SU-DHL-6 (cell line): ENCODE measurements at regions not wholly inside any gene's neighbourhood (a gene's known extent, or its start where the extent isn't known, plus 50 kb on each side); places are given as distances from the start of the nearest gene placed in this dataset.

Experiments
- EZH2phosphoT487 ChIP-seq: fragments of 200-600 bp; sonication (generic), shearing (Covaris generic); conservative IDR thresholded peaks from 2 replicates; pipeline ENCODE4 v1.6.1; 2018; ENCODE audit warnings: mild to moderate bottlenecking, antibody characterized with exemption, low read length, moderate library complexity, mixed read lengths
- TF ChIP-seq, protein P1 (sequence below): fragments of 200-600 bp; sonication (generic); IDR thresholded peaks from one replicate; pipeline ENCODE4 v1.5.1; 2017; ENCODE audit warnings: antibody characterized with exemption, mild to moderate bottlenecking, low read length, moderate library complexity; ENCODE audit not compliant: insufficient read depth, poor library complexity, severe bottlenecking

DNA sequence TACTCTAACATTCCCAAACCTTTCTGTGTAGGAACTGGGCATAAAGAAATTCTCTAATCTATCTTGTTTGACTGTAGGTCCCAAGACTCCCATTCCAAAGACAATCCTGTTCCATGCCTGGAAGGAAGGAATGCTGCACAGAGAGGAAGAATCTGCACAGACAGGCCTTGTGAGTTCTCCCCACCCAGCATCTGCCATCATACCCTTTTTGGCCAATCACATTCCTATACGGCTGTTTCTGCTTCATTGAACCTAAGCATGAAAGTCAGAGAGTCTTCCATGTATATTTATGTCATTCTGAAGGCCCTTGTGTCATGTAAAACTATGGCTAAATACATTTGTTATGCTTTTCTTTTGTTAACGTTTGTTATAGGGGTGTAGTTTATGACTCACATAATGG is 667.7 kb upstream of the IGFBP7 start:
- TF ChIP-seq, protein P1, sequence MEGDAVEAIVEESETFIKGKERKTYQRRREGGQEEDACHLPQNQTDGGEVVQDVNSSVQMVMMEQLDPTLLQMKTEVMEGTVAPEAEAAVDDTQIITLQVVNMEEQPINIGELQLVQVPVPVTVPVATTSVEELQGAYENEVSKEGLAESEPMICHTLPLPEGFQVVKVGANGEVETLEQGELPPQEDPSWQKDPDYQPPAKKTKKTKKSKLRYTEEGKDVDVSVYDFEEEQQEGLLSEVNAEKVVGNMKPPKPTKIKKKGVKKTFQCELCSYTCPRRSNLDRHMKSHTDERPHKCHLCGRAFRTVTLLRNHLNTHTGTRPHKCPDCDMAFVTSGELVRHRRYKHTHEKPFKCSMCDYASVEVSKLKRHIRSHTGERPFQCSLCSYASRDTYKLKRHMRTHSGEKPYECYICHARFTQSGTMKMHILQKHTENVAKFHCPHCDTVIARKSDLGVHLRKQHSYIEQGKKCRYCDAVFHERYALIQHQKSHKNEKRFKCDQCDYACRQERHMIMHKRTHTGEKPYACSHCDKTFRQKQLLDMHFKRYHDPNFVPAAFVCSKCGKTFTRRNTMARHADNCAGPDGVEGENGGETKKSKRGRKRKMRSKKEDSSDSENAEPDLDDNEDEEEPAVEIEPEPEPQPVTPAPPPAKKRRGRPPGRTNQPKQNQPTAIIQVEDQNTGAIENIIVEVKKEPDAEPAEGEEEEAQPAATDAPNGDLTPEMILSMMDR = no peak
- TF ChIP-seq EZH2phosphoT487 = no peak
